GM18505 (cell line): ENCODE measurements at regions not wholly inside any gene's neighbourhood (a gene's known extent, or its start where the extent isn't known, plus 50 kb on each side); places are given as distances from the start of the nearest gene placed in this dataset.
"Not testable (repeated sequence)": the region's sequence is repeated elsewhere in the genome, so short reads cannot be mapped to it uniquely, and the experiment has no call there.

Experiments
- ATAC-seq: cut with Tn5 transposase; IDR thresholded peaks from one replicate; pipeline ENCODE4 v1.9.1; 2021; ENCODE audit not compliant: unreplicated experiment
- POLR2A ChIP-seq: IDR thresholded peaks from 4 replicates; pipeline ENCODE4 v1.6.1; 2011; ENCODE audit warnings: borderline replicate concordance; ENCODE audit not compliant: insufficient read depth, insufficient read length; ENCODE audit errors: extremely low read depth

DNA sequence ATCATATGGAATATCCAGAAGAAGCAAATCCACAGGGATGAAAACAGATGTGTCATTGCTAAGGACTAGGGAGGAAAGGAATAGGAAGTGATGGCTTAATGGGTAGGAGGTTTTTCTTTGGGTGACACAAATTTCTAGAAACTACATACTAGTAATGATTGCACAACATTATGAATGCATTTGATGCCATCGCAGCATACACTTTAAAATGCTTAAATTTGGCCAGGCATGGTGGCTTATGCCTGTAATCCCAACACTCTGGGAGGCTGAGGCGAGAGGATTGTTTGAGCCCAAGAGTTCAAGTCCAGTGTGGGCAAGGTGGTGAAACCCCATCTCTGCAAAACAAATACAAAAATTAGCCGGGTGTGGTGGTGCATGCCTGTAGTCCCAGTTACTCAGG, 1370.8 kb downstream of the AACS start:
- no peak for ATAC-seq
- no peak for TF ChIP-seq POLR2A

DNA sequence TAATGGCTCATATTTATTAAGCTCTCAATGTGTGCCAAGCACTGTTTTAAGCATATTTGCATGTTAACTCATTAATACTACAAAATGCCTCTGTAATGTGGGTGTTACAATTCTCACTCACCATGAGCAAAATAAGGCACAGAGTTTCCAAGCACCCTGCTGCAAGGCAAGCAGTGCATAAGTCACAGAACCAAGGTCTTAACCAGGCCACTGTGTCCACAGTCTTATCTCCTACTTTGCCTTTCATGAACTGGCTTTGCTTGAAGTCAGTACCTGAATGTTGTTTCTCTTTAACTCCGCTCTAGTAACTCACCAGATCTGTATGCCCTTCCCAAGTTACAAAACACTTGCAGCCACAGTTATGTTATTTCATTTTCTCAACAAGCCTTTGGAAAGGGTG, 1372.7 kb downstream of the AACS start:
- ATAC-seq = no peak
- TF ChIP-seq POLR2A = no peak

DNA sequence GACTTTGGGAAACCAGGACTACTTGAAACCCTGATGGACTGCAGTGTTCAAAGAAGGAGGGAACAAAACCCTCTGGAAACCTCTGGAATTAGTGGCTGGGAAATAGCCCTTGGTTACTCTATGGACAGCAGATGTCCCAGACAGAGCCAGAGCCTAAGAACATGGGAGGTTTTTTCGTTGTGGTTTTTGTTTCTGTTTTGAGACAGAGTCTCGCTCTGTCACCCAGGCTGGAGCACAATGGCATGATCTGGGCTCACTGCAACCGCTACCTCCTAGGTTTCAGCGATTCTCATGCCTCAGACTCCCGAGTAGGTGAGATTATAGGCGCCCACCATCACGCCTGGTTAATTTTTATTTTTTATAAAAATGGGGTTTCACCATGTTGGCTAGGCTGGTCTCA, 1378.7 kb downstream of the AACS start:
- no peak for ATAC-seq
- no peak for TF ChIP-seq POLR2A

DNA sequence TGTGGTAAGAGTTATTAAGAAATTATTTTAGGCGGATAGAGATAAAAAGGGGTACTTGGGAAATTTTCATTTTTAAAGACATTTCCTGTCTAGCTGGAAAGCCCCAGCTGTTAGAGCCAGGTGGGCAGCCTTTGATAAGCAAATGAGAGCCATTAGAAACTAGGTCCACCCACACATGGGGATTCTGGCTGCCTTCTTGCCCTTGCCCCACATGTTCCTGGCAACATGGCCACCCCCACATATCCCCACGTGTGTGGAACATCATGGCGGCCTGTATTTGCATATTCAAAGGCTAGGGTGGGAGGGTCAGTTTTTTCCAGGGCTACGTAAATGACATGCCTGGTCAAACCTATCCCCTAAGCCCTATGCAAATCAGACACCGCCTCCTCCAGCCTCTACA, 1382.1 kb downstream of the AACS start:
- TF ChIP-seq POLR2A = no peak
- ATAC-seq = no peak

DNA sequence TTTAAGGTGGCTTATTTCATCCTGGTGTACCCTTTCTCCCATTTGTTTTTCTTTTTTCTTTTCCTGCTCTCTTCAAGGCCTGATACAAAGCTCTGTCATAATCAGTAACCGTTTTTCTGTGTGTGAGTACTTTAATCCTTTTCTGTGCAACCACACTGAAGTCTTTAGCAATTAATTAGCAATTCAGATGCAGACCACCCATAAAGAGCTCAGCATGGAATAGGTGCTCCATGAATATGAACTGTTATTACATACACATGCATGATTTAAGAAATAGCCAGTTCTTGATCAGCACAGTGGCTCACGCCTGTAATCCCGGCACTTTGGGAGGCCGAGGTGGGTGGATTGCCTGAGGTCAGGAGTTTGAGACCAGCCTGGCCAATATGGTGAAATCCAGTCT, 1386.6 kb downstream of the AACS start:
- ATAC-seq = no peak
- TF ChIP-seq POLR2A = no peak

DNA sequence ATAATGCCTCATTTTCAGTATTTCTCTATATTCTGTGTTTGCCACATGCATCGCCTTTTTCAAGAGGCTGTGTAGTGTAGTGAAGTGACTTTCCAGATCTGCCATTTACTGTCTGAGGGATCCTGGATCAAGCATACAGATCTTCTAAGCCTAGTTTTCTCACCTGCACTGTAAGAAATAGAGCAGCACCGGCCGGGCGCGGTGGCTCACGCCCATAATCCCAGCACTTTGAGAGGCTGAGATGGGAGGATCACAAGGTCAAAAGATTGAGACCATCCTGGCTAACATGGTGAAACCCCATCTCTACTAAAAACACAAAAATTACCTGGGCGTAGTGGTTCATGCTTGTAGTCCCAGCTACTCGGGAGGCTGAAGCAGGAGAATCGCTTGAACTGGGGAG, 1387.5 kb downstream of the AACS start:
- ATAC-seq = not testable (repeated sequence)

DNA sequence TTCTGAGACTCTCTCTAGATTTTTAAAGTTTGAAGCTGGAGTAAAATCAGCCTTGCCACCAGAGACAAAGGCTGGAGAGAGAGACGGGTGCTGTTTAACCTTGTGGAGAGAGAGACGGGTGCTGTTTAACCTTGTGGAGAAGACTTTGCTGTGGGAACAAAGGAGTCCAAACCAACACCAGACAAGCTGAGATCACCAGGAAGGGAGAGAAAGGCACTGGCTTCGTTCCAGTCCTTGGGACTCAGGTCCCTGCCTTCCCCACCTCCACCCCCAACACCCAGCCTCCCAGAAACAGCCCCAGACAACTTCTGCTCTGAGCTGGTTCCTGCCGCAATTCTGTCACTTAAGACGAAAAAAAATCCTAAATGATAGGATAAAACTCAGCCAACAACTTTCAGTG, 1389.3 kb downstream of the AACS start:
- ATAC-seq = no peak

DNA sequence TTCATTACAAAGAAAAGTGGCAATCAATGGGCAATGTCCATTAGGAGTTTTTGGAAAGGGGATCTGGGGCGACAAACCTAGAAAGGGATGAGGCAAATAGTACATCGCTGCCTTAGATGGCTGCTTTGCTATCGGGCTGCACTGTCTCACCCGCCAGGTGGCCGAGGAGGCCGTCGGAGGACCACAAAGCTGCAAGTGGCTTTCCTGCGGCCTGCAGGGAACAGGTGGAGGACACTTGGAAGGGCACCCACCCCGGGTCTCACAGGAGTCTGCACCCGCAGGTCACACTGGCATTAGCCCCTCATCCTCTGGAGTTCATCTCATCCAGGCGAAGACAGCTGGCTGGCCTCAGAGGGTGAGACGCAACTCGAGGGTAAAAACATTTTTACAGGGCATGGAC, 1392.5 kb downstream of the AACS start:
- no peak for ATAC-seq

More for the DNA sequence above, 1389.3 kb downstream of the AACS start:
- TF ChIP-seq POLR2A = no peak

DNA sequence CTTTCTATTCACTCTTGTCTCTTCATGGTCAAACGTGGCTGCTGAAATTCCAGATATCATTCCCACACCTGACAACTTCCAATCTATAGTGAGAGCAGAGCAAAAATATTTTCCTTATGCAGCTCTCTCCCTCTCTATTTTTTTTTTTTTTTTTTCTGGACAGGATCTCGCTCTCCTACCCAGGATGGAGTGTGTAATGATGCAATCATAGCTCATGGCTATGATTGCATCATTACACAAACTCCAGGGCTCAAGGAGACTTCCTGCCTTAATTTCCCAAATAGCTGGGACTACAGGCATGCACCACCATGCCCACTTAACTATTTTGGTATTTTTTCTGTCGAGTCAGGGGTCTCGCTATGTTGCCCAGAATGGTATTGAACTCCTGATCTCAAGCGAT, 1398.9 kb downstream of the AACS start:
- TF ChIP-seq POLR2A = no peak

More for the DNA sequence above, 1392.5 kb downstream of the AACS start:
- TF ChIP-seq POLR2A = no peak

DNA sequence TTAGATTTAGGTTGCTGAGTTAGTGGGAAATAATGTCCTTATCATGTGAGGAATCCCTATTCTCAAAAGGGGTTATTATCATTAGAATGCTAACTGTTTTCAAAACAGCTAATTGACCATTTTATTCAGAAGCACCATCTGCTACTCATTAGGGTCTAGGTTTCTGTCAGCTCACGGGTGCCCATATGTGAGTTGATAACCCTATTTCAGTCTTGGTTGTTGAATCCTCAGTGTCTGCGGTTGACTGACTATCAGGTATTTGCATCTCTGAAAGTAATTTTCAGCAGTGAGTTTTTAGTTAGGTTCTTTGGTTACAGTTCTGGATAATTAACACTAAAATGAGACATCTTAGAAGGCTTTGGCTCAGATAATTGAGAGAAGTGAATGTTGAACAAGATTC, 1404.0 kb downstream of the AACS start:
- TF ChIP-seq POLR2A = no peak
- no peak for ATAC-seq

More for the DNA sequence above, 1398.9 kb downstream of the AACS start:
- no peak for ATAC-seq

DNA sequence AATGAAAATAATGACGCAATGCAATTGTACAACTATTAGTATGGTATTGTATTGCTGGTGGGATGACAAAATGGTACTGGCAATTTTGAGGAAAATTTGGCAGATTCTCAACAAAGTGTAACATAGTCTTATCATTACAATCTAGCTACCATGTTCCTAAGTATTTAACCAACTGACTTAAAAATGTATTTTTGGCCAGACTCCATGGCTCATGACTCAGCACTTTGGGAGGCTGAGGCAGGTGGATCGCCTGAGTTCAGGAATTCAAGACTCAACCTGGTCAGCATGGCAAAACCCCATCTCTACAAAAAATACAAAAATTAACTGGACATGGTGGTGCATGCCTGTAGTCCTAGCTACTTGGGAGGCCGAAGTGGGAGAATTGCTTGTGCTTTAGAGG, 1409.5 kb downstream of the AACS start:
- ATAC-seq = no peak
- TF ChIP-seq POLR2A = no peak

DNA sequence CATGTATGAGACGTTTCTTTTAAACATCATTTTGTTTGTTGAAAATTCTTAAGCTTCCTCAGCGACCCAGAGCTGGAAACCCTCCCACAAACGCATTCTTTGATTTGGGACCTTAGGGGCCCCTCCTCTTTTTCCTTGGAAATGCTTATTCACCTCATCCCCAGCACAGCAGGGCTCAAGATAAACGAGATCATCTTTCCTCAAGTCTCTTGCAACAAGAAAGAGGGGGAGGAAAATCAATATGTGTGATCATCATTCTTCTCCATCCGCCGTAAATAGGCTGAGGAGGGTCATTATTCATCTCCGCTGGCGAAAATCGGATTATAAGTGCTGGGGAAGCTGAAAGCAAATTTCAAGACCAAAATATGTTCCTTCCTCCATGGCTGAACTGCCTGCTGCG, 1415.2 kb downstream of the AACS start:
- no peak for ATAC-seq
- TF ChIP-seq POLR2A = no peak

DNA sequence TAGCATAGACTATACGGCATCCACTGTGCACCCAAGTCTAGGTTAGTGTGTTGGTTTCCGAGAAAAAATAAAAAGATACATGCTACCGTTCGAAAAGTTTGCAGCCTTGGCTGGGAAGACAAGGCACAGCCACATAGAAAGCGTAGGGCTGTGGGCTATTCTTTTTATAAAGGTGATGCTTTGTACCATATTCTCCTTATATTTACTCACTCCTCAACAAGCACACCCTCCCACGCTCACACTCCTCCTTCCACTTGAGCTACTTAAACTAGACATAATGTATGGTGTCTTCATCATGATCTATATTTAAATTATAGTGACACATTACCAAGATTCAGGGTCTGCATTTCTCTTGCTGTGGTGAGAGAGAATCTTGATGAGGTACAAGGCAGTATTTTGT, 1416.5 kb downstream of the AACS start:
- no peak for ATAC-seq
- no peak for TF ChIP-seq POLR2A

DNA sequence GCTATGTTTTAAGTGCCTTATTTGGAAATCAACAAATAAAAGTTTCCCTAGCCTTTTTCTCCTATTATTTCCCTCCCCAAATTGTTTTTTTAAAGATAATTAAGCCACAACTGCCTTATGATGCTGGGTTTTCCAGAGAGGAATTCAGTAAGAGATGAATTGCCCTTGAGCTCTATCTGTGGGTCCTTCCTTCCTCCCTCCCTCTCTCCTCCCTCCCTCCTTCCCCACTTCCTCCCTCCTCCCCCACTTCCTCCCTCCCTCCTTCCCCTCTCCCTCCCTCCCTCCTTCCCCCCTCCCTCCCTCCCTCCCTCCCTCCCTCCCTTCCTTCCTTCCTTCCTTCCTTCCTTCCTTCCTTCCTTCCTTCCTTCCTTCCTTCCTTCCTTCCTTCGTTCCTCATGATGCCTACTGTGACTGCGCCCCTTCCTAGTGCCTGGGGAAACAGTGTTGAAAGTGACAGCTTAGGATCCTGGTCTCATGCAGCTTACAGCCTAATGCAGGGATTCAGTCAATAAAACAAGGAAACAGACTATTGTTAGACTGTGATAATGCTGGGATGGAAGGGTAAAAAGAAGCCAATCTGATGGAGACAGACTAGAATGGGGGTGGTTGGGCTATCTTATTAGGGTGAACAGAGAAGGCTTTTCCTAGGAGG, 1417.1 kb downstream of the AACS start:
- ATAC-seq = no peak
- TF ChIP-seq POLR2A = no peak
